ENCODE measurements at regions not wholly inside any gene's neighbourhood (a gene's known extent, or its start where the extent isn't known, plus 50 kb on each side); places are given as distances from the start of the nearest gene placed in this dataset.

- TF ChIP-seq CTCF (IDR thresholded peaks at IDR 0.05) (no peak), POLR2A (IDR thresholded peaks at IDR 0.05) (no peak), POLR2AphosphoS5 (IDR thresholded peaks at IDR 0.05) (no peak)
Measured at GRCh38 chr11:38226684-38227083, 1628.6 kb upstream of the RAG2 start.
